GM23338 (cell line): ENCODE measurements at regions not wholly inside any gene's neighbourhood (a gene's known extent, or its start where the extent isn't known, plus 50 kb on each side); places are given as distances from the start of the nearest gene placed in this dataset.

Experiments used
- ATAC-seq: fragments of 200-7000 bp; cut with Tn5 transposase; 3 replicates; pipeline ENCODE4 v1.9.1; 2020
- DNase-seq: peaks from one replicate; pipeline ENCODE4 v3.0.0-alpha.2; 2015; ENCODE audit warnings: low spot score
- H2AFZ ChIP-seq: fragments of 200-600 bp; sonication (generic); 2 replicates; pipeline ENCODE4 v1.8.0; 2016; ENCODE audit warnings: antibody characterized with exemption, mild to moderate bottlenecking, moderate library complexity
- H3F3A ChIP-seq: fragments of 200-600 bp; sonication (generic); replicated peaks from 2 replicates; pipeline ENCODE4 v1.8.0; 2017; ENCODE audit warnings: antibody characterized with exemption, mixed run types, low read depth
- H3K27ac ChIP-seq: fragments of 200-600 bp; sonication (generic); 2 replicates; pipeline ENCODE4 v1.6.1; 2016; ENCODE audit warnings: low read depth
- H3K27me3 ChIP-seq: fragments of 200-600 bp; sonication (generic); 2 replicates; pipeline ENCODE4 v1.8.0; 2016; ENCODE audit warnings: mild to moderate bottlenecking, mixed run types, moderate library complexity; ENCODE audit not compliant: insufficient read depth
- H3K36me3 ChIP-seq: fragments of 200-600 bp; sonication (generic); 2 replicates; pipeline ENCODE4 v1.8.0; 2016; ENCODE audit warnings: mild to moderate bottlenecking; ENCODE audit not compliant: insufficient read depth
- H3K4me1 ChIP-seq: fragments of 200-600 bp; sonication (generic); 2 replicates; pipeline ENCODE4 v1.8.0; 2016; ENCODE audit warnings: mild to moderate bottlenecking, moderate library complexity; ENCODE audit not compliant: insufficient read depth
- H3K4me2 ChIP-seq: fragments of 200-600 bp; sonication (generic); 2 replicates; pipeline ENCODE4 v1.7.1; 2017; ENCODE audit warnings: mixed run types
- H3K4me3 ChIP-seq: fragments of 200-600 bp; sonication (generic); 2 replicates; pipeline ENCODE4 v1.6.1; 2016; ENCODE audit warnings: mixed run types
- H3K79me2 ChIP-seq: fragments of 200-600 bp; sonication (generic); replicated peaks from 2 replicates; pipeline ENCODE4 v1.8.0; 2017; ENCODE audit warnings: mild to moderate bottlenecking; ENCODE audit not compliant: insufficient read depth
- H3K9me2 ChIP-seq: fragments of 200-600 bp; sonication (generic); 2 replicates; pipeline ENCODE4 v1.8.0; 2017; ENCODE audit not compliant: insufficient read depth
- H4K20me1 ChIP-seq: fragments of 200-600 bp; sonication (generic); replicated peaks from 2 replicates; pipeline ENCODE4 v1.8.0; 2017; ENCODE audit warnings: mild to moderate bottlenecking; ENCODE audit not compliant: insufficient read depth
- H3K27ac Mint-ChIP-seq: 2 replicates; pipeline ENCODE4 v1.8.0; 2020; ENCODE audit warnings: inconsistent platforms, mild to moderate bottlenecking, moderate library complexity, mixed read lengths
- H3K27me3 Mint-ChIP-seq: 3 replicates; pipeline ENCODE4 v1.8.0; 2022; ENCODE audit warnings: low read depth, mild to moderate bottlenecking, moderate library complexity, mixed read lengths, inconsistent platforms; ENCODE audit not compliant: insufficient read depth, poor library complexity
- H3K36me3 Mint-ChIP-seq: 3 replicates; pipeline ENCODE4 v1.8.0; 2021; ENCODE audit warnings: low read depth, mild to moderate bottlenecking, inconsistent platforms, moderate library complexity, mixed read lengths
- H3K4me1 Mint-ChIP-seq: 3 replicates; pipeline ENCODE4 v1.8.0; 2020; ENCODE audit warnings: mild to moderate bottlenecking, inconsistent platforms, mixed read lengths
- H3K4me3 Mint-ChIP-seq: 3 replicates; pipeline ENCODE4 v1.8.0; 2021; ENCODE audit warnings: moderate library complexity, mild to moderate bottlenecking, inconsistent platforms, mixed read lengths
- H3K9me3 Mint-ChIP-seq: 3 replicates; pipeline ENCODE4 v1.8.0; 2020; ENCODE audit warnings: moderate library complexity, mild to moderate bottlenecking, inconsistent platforms, mixed read lengths
- CREB1 ChIP-seq: fragments of 250-450 bp; sonication (Bioruptor Pico); IDR thresholded peaks from 2 replicates; pipeline ENCODE4 v1.5.0; 2020; ENCODE audit warnings: low read depth, mild to moderate bottlenecking, moderate library complexity
- EZH2 ChIP-seq: fragments of 200-600 bp; sonication (generic); IDR thresholded peaks from one replicate; pipeline ENCODE4 v1.8.0; 2017; ENCODE audit warnings: antibody characterized with exemption, mild to moderate bottlenecking, low read depth; ENCODE audit not compliant: unreplicated experiment
- EZH2phosphoT487 ChIP-seq: fragments of 200-600 bp; sonication (generic); IDR thresholded peaks from one replicate; pipeline ENCODE4 v1.8.1; 2018; ENCODE audit warnings: antibody characterized with exemption; ENCODE audit not compliant: unreplicated experiment
- JUNB ChIP-seq: IDR thresholded peaks from one replicate; pipeline ENCODE4 v1.6.1; 2016; ENCODE audit warnings: antibody characterized with exemption; ENCODE audit not compliant: unreplicated experiment
- NANOG ChIP-seq: IDR thresholded peaks from 2 replicates; pipeline ENCODE4 v1.6.1; 2016; ENCODE audit warnings: antibody characterized with exemption, borderline replicate concordance
- POLR2AphosphoS5 ChIP-seq: IDR thresholded peaks from 2 replicates; pipeline ENCODE4 v1.6.1; 2016; ENCODE audit warnings: antibody characterized with exemption, low read depth
- STAT1 ChIP-seq: IDR thresholded peaks from one replicate; pipeline ENCODE4 v1.6.1; 2016; ENCODE audit warnings: antibody characterized with exemption; ENCODE audit not compliant: unreplicated experiment
- ZNF114 ChIP-seq: fragments of 250-450 bp; sonication (Bioruptor Pico); IDR thresholded peaks from 2 replicates; pipeline ENCODE4 v1.5.0; 2020; ENCODE audit warnings: mild to moderate bottlenecking, moderate library complexity
- ZNF331 ChIP-seq: fragments of 250-450 bp; sonication (Bioruptor Pico); IDR thresholded peaks from 2 replicates; pipeline ENCODE4 v1.5.0; 2020; ENCODE audit warnings: low read depth, mild to moderate bottlenecking, moderate library complexity
- TF ChIP-seq, protein P1 (sequence below), 2 experiments: fragments of 200-600 bp in 1 of 2; sonication (generic) in 1 of 2; conservative IDR thresholded peaks; 2 replicates each; pipeline versions ENCODE4 v1.5.1 to v1.6.1; 2016 to 2017; ENCODE audit warnings: antibody characterized with exemption in 2 of 2, low read depth in 2 of 2, mild to moderate bottlenecking in 2 of 2, moderate library complexity in 1 of 2
- TF ChIP-seq, protein P2 (sequence below): IDR thresholded peaks from one replicate; pipeline ENCODE4 v1.6.1; 2018; ENCODE audit warnings: antibody characterized with exemption; ENCODE audit not compliant: unreplicated experiment
- TF ChIP-seq, protein P3 (sequence below): IDR thresholded peaks from 2 replicates; pipeline ENCODE4 v1.6.1; 2016; ENCODE audit warnings: antibody characterized with exemption

DNA sequence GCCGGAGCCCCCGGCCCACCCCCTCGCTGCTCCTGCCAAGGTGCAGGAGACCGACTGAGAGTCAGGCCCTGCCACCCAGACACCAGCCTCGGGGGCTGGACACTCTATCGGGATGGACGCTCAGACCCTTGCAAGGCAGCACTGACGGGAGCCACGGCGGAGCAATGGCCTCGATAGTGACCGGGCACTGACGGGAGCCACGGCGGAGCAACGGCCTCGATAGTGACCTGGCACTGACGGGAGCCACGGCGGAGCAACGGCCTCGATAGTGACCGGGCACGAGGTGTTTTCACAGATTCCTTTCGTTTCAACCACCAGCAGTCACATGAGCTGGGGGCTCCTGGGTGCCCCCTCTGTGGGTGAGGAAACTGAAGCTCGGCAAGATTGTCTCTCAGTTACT, 123.6 kb upstream of the PPP1R26 start (continued):
- TF ChIP-seq, protein P1, sequence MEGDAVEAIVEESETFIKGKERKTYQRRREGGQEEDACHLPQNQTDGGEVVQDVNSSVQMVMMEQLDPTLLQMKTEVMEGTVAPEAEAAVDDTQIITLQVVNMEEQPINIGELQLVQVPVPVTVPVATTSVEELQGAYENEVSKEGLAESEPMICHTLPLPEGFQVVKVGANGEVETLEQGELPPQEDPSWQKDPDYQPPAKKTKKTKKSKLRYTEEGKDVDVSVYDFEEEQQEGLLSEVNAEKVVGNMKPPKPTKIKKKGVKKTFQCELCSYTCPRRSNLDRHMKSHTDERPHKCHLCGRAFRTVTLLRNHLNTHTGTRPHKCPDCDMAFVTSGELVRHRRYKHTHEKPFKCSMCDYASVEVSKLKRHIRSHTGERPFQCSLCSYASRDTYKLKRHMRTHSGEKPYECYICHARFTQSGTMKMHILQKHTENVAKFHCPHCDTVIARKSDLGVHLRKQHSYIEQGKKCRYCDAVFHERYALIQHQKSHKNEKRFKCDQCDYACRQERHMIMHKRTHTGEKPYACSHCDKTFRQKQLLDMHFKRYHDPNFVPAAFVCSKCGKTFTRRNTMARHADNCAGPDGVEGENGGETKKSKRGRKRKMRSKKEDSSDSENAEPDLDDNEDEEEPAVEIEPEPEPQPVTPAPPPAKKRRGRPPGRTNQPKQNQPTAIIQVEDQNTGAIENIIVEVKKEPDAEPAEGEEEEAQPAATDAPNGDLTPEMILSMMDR (conservative IDR thresholded peaks at IDR 0.05; ENCODE audit: low read depth in 2 of 2), result no peak
- TF ChIP-seq EZH2 (no peak), ZNF114 (CRISPR knock-in tag) (no peak), STAT1 (no peak)
- TF ChIP-seq, protein P2, sequence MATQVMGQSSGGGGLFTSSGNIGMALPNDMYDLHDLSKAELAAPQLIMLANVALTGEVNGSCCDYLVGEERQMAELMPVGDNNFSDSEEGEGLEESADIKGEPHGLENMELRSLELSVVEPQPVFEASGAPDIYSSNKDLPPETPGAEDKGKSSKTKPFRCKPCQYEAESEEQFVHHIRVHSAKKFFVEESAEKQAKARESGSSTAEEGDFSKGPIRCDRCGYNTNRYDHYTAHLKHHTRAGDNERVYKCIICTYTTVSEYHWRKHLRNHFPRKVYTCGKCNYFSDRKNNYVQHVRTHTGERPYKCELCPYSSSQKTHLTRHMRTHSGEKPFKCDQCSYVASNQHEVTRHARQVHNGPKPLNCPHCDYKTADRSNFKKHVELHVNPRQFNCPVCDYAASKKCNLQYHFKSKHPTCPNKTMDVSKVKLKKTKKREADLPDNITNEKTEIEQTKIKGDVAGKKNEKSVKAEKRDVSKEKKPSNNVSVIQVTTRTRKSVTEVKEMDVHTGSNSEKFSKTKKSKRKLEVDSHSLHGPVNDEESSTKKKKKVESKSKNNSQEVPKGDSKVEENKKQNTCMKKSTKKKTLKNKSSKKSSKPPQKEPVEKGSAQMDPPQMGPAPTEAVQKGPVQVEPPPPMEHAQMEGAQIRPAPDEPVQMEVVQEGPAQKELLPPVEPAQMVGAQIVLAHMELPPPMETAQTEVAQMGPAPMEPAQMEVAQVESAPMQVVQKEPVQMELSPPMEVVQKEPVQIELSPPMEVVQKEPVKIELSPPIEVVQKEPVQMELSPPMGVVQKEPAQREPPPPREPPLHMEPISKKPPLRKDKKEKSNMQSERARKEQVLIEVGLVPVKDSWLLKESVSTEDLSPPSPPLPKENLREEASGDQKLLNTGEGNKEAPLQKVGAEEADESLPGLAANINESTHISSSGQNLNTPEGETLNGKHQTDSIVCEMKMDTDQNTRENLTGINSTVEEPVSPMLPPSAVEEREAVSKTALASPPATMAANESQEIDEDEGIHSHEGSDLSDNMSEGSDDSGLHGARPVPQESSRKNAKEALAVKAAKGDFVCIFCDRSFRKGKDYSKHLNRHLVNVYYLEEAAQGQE, result no peak

DNA sequence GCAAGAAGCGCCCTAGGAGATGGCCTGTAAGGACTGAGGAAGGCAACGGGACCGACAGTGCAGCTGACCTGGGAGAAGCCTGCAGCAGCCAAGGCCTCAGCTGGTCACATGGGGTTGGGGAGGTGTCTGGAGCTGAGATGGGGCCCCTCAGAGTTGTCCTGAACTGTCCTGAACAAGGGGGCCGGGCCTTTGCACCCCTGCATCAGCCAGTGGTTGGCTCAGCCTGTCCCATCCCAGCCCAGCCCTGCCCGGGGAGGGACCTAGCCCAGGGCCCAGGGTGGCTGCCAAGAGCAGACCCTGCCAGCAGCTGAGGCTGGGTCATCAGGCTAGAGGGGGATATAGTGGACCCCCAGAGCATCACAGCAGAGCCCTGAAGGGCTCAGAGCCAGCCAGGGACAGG, 122.8 kb upstream of the PPP1R26 start:
- Histone ChIP-seq H4K20me1 (no peaks in the 10 kb centered on the region), H3F3A (no peaks in the 10 kb centered on the region), H3K27ac (no peak overlapping the region), H3K4me2 (no peak overlapping the region), H2AFZ (no peak overlapping the region), H3K79me2 (no peaks in the 10 kb centered on the region), H3K36me3 (no peaks in the 10 kb centered on the region), H3K4me1 (no peaks in the 10 kb centered on the region), H3K9me2 (no peaks in the 10 kb centered on the region), H3K27me3 (no peaks in the 10 kb centered on the region), H3K4me3 (no peak overlapping the region)
- ATAC-seq (no peak), DNase-seq (no peak)
- no peaks in the 10 kb centered on the region; the same call in 1 of the 3 replicates for H3K9me3 Mint-ChIP-seq
- H3K27me3 Mint-ChIP-seq, result peaks cover 9% of the 10 kb centered on the region
- no peaks in the 10 kb centered on the region for H3K36me3 Mint-ChIP-seq
- no peak overlapping the region for H3K27ac Mint-ChIP-seq
- H3K4me3 Mint-ChIP-seq, result no peak overlapping the region
- peaks cover 2% of the 10 kb centered on the region; the same call in 1 of the 3 replicates for H3K4me1 Mint-ChIP-seq
- TF ChIP-seq, protein P1 (conservative IDR thresholded peaks at IDR 0.05; ENCODE audit: low read depth in 2 of 2), result no peak
- no peak for TF ChIP-seq JUNB
- no peak for TF ChIP-seq NANOG
- no peak for TF ChIP-seq STAT1
- TF ChIP-seq CREB1, result no peak
- no peak for TF ChIP-seq ZNF114 (CRISPR knock-in tag)
- no peak for TF ChIP-seq EZH2phosphoT487
- no peak for TF ChIP-seq POLR2AphosphoS5
- no peak for TF ChIP-seq ZNF331 (CRISPR knock-in tag)
- TF ChIP-seq, protein P3, sequence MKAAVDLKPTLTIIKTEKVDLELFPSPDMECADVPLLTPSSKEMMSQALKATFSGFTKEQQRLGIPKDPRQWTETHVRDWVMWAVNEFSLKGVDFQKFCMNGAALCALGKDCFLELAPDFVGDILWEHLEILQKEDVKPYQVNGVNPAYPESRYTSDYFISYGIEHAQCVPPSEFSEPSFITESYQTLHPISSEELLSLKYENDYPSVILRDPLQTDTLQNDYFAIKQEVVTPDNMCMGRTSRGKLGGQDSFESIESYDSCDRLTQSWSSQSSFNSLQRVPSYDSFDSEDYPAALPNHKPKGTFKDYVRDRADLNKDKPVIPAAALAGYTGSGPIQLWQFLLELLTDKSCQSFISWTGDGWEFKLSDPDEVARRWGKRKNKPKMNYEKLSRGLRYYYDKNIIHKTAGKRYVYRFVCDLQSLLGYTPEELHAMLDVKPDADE, result no peak
